Spinal cord (tissue), 9 donors: ENCODE measurements at regions not wholly inside any gene's neighbourhood (a gene's known extent, or its start where the extent isn't known, plus 50 kb on each side); places are given as distances from the start of the nearest gene placed in this dataset.
A peak's percentile ranks its signal among the peaks of the same experiment; 100 is the strongest.

ENCODE experiments used
- DNase-seq, 6 donors: peaks; one replicate each; pipeline versions ENCODE4 v3.0.0 to v3.0.0-alpha.2; 2013 to 2015; ENCODE audit warnings: low spot score in 6 of 6, low read depth in 4 of 6
- H3K27ac ChIP-seq: one replicate; pipeline ENCODE4 v1.5.1; 2013; ENCODE audit warnings: low read depth, low read length, control low read depth
- H3K27me3 ChIP-seq: one replicate; pipeline ENCODE4 v1.6.1; 2013; ENCODE audit warnings: low read length; ENCODE audit not compliant: control insufficient read depth, insufficient read depth
- H3K36me3 ChIP-seq: one replicate; pipeline ENCODE4 v1.6.1; 2013; ENCODE audit warnings: low read length; ENCODE audit not compliant: control insufficient read depth, insufficient read depth
- H3K4me1 ChIP-seq: one replicate; pipeline ENCODE4 v1.6.1; 2013; ENCODE audit warnings: low read length; ENCODE audit not compliant: control insufficient read depth, insufficient read depth
- H3K4me3 ChIP-seq: one replicate; pipeline ENCODE4 v1.5.1; 2013; ENCODE audit warnings: low read depth, low read length, control low read depth
- H3K9me3 ChIP-seq: one replicate; pipeline ENCODE4 v1.6.1; 2013; ENCODE audit warnings: low read length; ENCODE audit not compliant: control insufficient read depth, insufficient read depth
- WGBS: methylation state at CpG from one replicate; pipeline ENCODE4 v1.1.5; 2013; ENCODE audit warnings: missing lambda C conversion rate; ENCODE audit not compliant: insufficient coverage; 5-methylcytosine and 5-hydroxymethylcytosine counted together
- donor health status: healthy.

DNA sequence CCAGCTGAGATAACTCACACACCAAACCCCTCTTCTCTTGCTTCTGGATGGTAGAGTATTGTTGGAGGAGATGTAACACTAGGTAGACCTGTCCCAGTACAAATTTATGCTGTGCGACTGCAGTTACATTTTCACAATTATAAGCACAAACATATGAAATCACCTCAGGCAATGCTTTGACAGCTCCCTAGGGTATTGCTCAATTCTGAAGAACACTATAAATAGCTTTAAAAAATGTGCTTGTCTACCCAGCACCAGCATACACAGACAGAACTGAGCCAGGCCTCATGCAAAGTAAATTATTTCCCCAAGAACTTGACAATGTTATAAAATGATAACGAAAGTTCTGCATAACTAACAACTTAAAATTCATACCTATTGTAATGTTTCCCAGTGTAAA lies 1999.1 kb upstream of the ADGRL3 start:
- H3K36me3 ChIP-seq, result no peaks in the 10 kb centered on the region
- no peak for DNase-seq
- no CpG with 5 or more reads among the region's 2 CpGs for WGBS
- no peaks in the 10 kb centered on the region for H3K27me3 ChIP-seq
- H3K4me1 ChIP-seq, result no peaks in the 10 kb centered on the region
- no peaks in the 10 kb centered on the region for H3K9me3 ChIP-seq
- H3K4me3 ChIP-seq, result no peak overlapping the region
- H3K27ac ChIP-seq, result no peak overlapping the region

DNA sequence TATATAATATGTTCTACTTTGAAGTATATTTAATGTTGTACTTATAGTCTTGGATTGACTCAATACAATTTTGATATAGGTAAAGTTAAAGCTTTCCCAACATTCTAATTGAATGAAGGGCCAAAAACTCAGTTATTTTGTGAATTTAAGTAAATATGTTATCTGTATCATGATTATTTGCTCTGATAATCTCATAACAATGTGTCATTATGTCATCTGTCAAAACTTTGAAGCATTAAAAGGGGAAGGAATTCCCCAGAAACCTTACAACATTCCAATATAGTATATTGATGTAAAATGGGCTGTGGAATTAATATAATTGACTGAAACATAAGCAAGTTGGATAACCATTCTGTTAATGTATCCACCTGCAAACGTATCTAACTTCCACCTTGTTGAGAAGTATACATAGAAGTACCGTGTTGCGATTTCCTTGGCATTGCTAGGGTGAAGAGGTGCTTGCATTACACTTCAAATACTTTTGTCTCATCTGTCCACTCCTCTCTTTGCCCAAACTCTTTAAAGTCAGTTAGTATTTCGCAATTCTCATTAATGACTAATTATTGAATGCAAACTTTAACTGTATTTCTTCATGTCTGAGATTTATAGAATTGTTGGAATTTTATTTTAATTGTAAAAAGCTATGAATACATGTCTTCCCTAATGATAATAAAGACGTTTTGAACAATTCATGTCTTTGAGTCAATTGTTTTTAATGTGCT lies 1982.1 kb upstream of the ADGRL3 start:
- no peaks in the 10 kb centered on the region for H3K4me1 ChIP-seq
- H3K9me3 ChIP-seq, result no peaks in the 10 kb centered on the region
- no CpG with 5 or more reads among the region's 5 CpGs for WGBS
- no peaks in the 10 kb centered on the region for H3K36me3 ChIP-seq
- no peak overlapping the region for H3K4me3 ChIP-seq
- H3K27me3 ChIP-seq, result no peaks in the 10 kb centered on the region
- DNase-seq, result no peak
- H3K27ac ChIP-seq, result no peak overlapping the region

DNA sequence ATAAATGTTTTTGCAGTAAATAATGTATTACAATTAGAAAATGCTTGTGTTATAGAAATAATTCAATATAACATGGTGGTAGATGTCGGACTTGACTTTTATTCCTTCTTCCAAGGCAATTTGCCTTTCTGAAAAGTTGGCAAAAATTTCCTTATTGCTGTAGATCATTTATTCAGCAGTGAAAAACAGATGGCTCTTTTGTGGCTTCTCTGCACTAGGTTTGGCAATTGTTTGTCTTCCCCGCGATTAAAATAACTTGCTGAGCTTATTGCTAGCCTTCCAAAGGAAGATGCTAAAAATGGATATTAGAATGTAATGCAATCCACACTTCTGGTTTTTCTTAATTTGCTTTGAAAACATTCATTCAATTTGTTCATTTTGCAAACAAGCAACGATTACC lies 1977.9 kb upstream of the ADGRL3 start:
- H3K4me1 ChIP-seq, result no peaks in the 10 kb centered on the region
- no peaks in the 10 kb centered on the region for H3K36me3 ChIP-seq
- H3K27ac ChIP-seq, result no peak overlapping the region
- no peaks in the 10 kb centered on the region for H3K27me3 ChIP-seq
- H3K4me3 ChIP-seq, result no peak overlapping the region
- no CpG with 5 or more reads among the region's 4 CpGs for WGBS
- no peaks in the 10 kb centered on the region for H3K9me3 ChIP-seq
- peak in 1 of 6 donors; percentile 51 for DNase-seq

DNA sequence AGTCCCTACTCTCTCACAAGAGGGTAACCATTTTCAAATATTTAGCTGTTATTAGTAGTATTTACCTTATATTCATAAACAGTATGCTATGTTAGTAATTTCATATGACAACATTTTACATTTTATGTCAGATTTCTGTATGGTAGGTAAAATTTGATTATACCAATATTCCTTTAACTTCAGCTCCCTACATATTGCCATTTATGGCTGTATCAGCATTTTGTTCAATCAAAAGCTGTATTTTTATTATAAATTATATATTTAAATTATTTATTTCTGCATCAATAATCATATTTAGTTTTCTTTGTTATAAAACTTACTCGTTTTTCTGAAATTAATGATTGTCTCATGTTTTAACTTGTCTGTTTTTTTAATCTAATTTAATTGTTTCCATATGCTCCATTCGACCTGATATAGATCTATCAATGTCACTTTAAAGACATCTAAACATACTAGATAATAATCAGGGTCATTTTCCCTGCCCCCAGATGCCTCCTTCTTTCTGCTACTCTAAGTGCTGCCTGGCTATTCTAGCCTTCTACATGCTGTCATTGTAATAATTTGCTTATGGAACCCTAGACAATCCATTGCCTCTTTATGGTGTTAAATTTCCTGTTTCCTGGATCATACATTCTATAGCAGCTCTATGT lies 1976.7 kb upstream of the ADGRL3 start:
- DNase-seq, result no peak
- Histone ChIP-seq H3K27me3 (no peaks in the 10 kb centered on the region), H3K36me3 (no peaks in the 10 kb centered on the region), H3K4me3 (no peak overlapping the region), H3K27ac (no peak overlapping the region), H3K4me1 (no peaks in the 10 kb centered on the region), H3K9me3 (no peaks in the 10 kb centered on the region)
- WGBS, result 33% methylated on average over 1 of the region's 2 CpGs

DNA sequence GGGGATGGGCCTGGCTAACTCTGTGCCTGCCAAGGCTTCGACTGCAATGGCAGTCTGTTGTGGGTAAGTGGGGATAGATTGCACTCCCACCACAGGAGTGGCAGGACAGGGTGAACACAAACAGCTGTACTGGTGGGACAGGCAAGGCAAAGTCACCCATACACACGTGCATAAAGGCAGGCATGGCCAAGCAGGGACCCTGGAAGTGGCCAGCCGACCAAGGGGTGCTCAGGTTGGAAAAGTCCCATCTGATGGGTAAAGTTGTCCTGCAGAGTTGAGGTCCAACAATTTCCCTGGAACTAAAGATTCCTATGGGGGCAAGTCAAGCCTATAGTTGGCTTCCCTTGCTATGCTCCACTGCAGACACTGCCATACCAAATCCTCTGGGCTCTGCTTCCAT lies 1961.9 kb upstream of the ADGRL3 start:
- Histone ChIP-seq H3K4me1 (no peaks in the 10 kb centered on the region), H3K9me3 (peaks cover 2% of the 10 kb centered on the region), H3K27me3 (no peaks in the 10 kb centered on the region), H3K36me3 (no peaks in the 10 kb centered on the region), H3K27ac (no peak overlapping the region), H3K4me3 (no peak overlapping the region)
- no peak for DNase-seq
- 76% methylated on average over 2 of the region's 3 CpGs for WGBS

DNA sequence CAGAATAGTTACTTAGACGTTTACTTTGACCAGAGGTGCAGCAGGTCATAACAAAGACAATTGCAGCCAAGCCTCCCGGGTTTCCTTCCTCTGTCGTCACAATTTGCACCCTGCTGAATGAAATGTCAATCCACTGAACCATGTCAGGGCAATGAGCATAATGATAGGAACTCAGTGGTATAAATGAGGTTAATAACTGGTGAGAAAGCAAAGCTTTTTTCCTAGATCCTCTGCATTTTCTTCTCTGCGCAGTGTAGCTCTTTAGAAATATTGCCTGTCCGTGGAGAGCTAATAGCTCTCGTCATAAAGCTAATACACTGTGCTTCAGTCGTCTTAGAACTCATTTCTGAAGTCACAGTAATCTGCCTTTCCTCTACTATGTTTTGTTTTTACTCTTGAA lies 1960.1 kb upstream of the ADGRL3 start:
- peaks cover 2% of the 10 kb centered on the region for H3K9me3 ChIP-seq
- no peak overlapping the region for H3K4me3 ChIP-seq
- H3K27ac ChIP-seq, result no peak overlapping the region
- WGBS, result 0% methylated on average over 1 of the region's 7 CpGs
- no peaks in the 10 kb centered on the region for H3K36me3 ChIP-seq
- DNase-seq, result peak in 2 of 6 donors; percentile 2 to 81
- no peaks in the 10 kb centered on the region for H3K27me3 ChIP-seq
- no peaks in the 10 kb centered on the region for H3K4me1 ChIP-seq

DNA sequence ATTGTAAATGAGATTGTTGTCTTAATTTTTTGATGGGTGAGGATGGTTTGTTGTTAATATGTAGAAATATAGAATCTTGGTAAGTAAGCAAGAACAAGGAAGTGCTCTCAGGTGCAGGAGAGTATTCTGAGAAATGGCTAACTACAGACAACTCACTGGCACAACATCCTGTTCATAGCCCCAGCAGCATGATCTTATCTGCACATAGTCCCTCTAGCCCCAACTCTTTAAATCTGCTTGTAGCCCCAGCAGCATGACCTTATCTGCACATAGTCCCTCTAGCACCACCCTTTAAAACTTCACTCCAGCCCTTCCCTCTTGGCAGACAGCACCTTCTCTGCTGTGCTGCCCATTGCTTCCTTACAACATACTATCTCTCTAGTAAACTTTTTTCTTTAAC lies 1957.1 kb upstream of the ADGRL3 start:
- H3K9me3 ChIP-seq, result no peaks in the 10 kb centered on the region
- no peaks in the 10 kb centered on the region for H3K27me3 ChIP-seq
- no peak overlapping the region for H3K27ac ChIP-seq
- no peaks in the 10 kb centered on the region for H3K36me3 ChIP-seq
- DNase-seq, result no peak
- H3K4me1 ChIP-seq, result no peaks in the 10 kb centered on the region
- H3K4me3 ChIP-seq, result no peak overlapping the region

DNA sequence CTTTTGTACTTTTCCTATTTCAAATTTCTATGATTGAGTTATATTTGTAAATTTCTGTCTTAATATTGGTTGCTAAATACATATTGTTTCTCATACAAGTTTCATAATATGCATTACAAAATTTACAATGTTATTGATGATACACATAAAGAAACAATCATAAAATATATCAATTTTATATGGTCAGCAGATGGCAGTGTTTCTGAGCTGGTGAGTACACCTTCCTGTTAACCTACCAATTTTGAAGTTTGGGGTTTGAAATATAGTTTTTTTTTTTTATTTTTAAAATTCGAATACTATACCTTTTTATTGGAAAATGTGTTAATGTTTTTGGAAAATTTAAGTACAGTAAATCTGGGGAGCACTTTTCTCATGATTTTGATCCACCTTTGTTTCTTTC lies 1953.1 kb upstream of the ADGRL3 start:
- WGBS, result no CpG with 5 or more reads among the region's 1 CpG
- DNase-seq, result peak in 2 of 6 donors; percentile 29 to 48
- H3K4me1 ChIP-seq, result no peaks in the 10 kb centered on the region

DNA sequence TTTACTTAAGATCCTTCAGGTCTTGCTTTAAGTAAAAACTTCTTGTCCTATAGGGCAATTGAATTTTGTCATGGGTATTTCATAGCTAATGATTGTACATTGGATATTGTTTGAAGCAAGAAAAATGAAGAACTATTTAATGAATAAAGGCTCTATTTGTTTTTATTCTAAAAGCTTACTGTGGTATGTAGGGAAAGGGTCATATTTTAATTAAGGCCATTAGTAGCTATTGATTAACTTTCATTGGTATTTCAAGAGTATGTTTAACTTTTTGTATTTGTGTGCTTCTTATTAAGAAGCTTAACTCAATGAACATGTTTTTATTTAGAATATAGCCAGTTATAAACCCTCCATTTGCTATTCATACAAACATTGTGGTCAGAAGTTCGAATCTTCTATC lies 1951.8 kb upstream of the ADGRL3 start:
- no peaks in the 10 kb centered on the region for H3K36me3 ChIP-seq
- H3K4me3 ChIP-seq, result no peak overlapping the region
- no peaks in the 10 kb centered on the region for H3K9me3 ChIP-seq
- WGBS, result no CpG with 5 or more reads among the region's 1 CpG
- no peak for DNase-seq
- H3K27ac ChIP-seq, result no peak overlapping the region
- no peaks in the 10 kb centered on the region for H3K27me3 ChIP-seq
- no peaks in the 10 kb centered on the region for H3K4me1 ChIP-seq

More for the DNA sequence above, 1953.1 kb upstream of the ADGRL3 start:
- no peaks in the 10 kb centered on the region for H3K36me3 ChIP-seq
- no peak overlapping the region for H3K27ac ChIP-seq
- H3K9me3 ChIP-seq, result no peaks in the 10 kb centered on the region
- no peak overlapping the region for H3K4me3 ChIP-seq
- no peaks in the 10 kb centered on the region for H3K27me3 ChIP-seq

DNA sequence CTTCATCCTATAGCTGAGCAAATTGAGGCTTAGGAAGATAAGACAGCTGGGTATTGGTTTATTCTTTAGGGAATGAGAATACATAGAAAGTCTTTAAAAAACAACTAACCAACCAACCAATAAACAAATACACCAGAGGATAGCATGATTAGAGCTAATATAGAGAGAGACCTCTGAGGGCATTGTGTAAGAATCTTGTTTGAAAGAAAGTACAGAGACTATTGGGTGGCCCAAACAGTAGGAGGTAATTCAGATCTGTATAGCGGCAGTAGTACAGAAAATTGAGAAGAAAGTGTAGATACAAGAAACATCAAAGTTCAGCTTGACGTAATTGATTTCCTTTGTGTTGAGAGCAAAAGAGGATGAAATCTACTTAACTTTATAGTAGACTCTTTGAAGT lies 1951.0 kb upstream of the ADGRL3 start:
- Histone ChIP-seq H3K4me3 (no peak overlapping the region), H3K27ac (no peak overlapping the region)
- no CpG with 5 or more reads among the region's 2 CpGs for WGBS

More for the DNA sequence above, 1951.0 kb upstream of the ADGRL3 start:
- Histone ChIP-seq H3K36me3 (no peaks in the 10 kb centered on the region), H3K9me3 (no peaks in the 10 kb centered on the region), H3K27me3 (no peaks in the 10 kb centered on the region), H3K4me1 (no peaks in the 10 kb centered on the region)
- DNase-seq, result no peak
